ENCODE measurements at regions not wholly inside any gene's neighbourhood (a gene's known extent, or its start where the extent isn't known, plus 50 kb on each side); places are given as distances from the start of the nearest gene placed in this dataset.

- DNase-seq (ENCODE audit: low read depth, low spot score) = no peak
- Mint-ChIP-seq H3K9me3 (no peaks in the 10 kb centered on the region), H3K36me3 (ENCODE audit: low read depth) (no peaks in the 10 kb centered on the region), H3K27me3 (ENCODE audit: low read depth) (peaks cover 9% of the 10 kb centered on the region), H3K4me3 (no peak overlapping the region), H3K4me1 (peaks cover 16% of the 10 kb centered on the region), H3K27ac (ENCODE audit: unreplicated experiment) (peak overlapping the region; percentile 29)
- no peak for TF ChIP-seq CTCF (conservative IDR thresholded peaks at IDR 0.05)
Measured at GRCh38 chr22:49116021-49116420, 711.7 kb downstream of the BRD1 start.

GRCh38 chr22:49115197-49115596 lies 712.5 kb downstream of the BRD1 start:
- no peak overlapping the region for H3K27ac Mint-ChIP-seq (ENCODE audit: unreplicated experiment)
- DNase-seq (ENCODE audit: low read depth, low spot score) = no peak
- H3K4me1 Mint-ChIP-seq = peaks cover 19% of the 10 kb centered on the region
- peaks cover 5% of the 10 kb centered on the region for H3K27me3 Mint-ChIP-seq (ENCODE audit: low read depth)
- H3K36me3 Mint-ChIP-seq (ENCODE audit: low read depth) = no peaks in the 10 kb centered on the region
- no peak overlapping the region for H3K4me3 Mint-ChIP-seq
- no peaks in the 10 kb centered on the region for H3K9me3 Mint-ChIP-seq
- TF ChIP-seq CTCF (conservative IDR thresholded peaks at IDR 0.05) = no peak

DNA sequence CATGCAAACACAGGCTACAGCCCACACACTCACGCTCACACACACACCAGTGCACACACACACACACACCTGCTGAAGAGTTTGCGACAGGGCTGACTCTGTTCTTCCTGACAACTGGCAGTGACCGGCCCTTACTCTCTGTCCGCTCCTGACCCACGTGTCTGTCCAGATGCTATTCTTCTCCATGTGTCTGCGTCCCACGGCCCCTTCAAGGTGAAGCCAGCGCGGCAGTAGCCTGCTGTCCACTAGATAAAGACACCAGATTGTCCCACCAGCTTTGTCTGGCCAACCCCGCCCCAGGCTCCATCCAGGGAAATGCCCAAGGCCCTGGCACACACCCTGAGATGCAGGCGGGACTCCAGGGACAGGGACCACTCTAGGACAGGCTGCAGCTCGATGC lies 713.9 kb downstream of the BRD1 start:
- Mint-ChIP-seq H3K9me3 (no peaks in the 10 kb centered on the region), H3K27me3 (ENCODE audit: low read depth) (peaks cover 9% of the 10 kb centered on the region), H3K4me1 (peaks cover 9% of the 10 kb centered on the region), H3K27ac (ENCODE audit: unreplicated experiment) (no peak overlapping the region), H3K4me3 (no peak overlapping the region), H3K36me3 (ENCODE audit: low read depth) (no peaks in the 10 kb centered on the region)
- TF ChIP-seq CTCF (conservative IDR thresholded peaks at IDR 0.05) = no peak
- DNase-seq (ENCODE audit: low read depth, low spot score) = no peak

DNA sequence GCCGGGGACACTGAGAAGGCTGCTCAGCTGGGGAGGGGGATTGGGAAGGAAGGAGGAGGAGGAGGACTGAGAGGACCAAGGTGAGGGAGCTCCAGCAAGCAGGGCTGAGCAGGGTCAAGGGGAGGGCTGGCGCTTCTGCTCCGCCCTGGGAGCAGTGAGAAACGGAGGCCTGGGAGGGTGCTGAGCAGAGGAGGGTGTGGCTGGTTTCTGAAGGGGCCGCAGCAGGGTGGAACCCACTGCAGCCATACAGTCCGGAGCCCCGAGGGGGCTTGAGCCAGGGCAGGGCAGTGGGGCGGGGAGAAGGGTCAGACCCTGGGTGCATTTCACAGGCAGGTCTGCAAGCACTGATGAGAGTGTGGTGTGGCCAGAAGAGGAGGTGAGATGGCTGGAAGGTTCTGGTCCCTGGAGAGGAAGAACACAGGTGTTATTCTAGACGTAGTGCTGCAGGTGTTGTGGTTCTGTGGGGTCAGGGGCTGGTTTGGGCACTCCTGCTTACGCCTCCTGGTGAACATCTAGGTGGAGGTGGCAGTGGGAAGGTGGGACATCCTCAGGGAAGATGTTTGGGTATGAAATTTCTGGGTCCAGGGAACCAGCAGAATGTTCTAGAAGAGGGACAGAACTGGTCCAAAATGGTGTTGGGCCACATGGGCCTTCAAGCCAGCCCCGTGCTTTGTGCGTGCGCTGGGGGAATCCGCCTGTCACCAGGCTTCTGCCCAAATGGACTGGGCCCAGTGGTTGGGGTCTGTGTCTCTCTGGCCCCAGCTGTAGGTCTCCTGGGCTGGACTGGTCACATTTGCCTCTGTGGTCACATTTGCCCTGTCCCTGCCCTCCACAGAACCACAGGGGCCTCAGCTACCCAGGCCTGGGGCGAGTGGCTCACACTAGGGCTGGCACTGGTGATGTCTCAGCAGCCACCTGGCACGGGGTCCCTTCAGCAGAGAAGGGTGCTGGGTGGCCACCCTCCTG lies 714.7 kb downstream of the BRD1 start:
- Mint-ChIP-seq H3K4me3 (no peak overlapping the region), H3K27me3 (ENCODE audit: low read depth) (peaks cover 9% of the 10 kb centered on the region), H3K36me3 (ENCODE audit: low read depth) (no peaks in the 10 kb centered on the region), H3K9me3 (no peaks in the 10 kb centered on the region), H3K4me1 (peaks cover 9% of the 10 kb centered on the region), H3K27ac (ENCODE audit: unreplicated experiment) (no peak overlapping the region)
- TF ChIP-seq CTCF (conservative IDR thresholded peaks at IDR 0.05) = no peak
- no peak for DNase-seq (ENCODE audit: low read depth, low spot score)

- Mint-ChIP-seq H3K27me3 (ENCODE audit: low read depth) (peaks cover 9% of the 10 kb centered on the region), H3K9me3 (no peaks in the 10 kb centered on the region), H3K36me3 (ENCODE audit: low read depth) (no peaks in the 10 kb centered on the region), H3K4me3 (no peak overlapping the region), H3K4me1 (peaks cover 9% of the 10 kb centered on the region), H3K27ac (ENCODE audit: unreplicated experiment) (no peak overlapping the region)
- no peak for TF ChIP-seq CTCF (conservative IDR thresholded peaks at IDR 0.05)
- DNase-seq (ENCODE audit: low read depth, low spot score) = no peak
Measured at GRCh38 chr22:49112176-49112575, 715.5 kb downstream of the BRD1 start.

Data from neural crest cell (in vitro differentiated cells).